ENCODE measurements at regions not wholly inside any gene's neighbourhood (a gene's known extent, or its start where the extent isn't known, plus 50 kb on each side); places are given as distances from the start of the nearest gene placed in this dataset.
A peak's percentile ranks its signal among the peaks of the same experiment; 100 is the strongest.

- TF ChIP-seq MEF2A (IDR thresholded peaks at IDR 0.05; ENCODE audit: borderline replicate concordance, low read depth) (no peak), MAX (IDR thresholded peaks at IDR 0.05; ENCODE audit: low read depth) (no peak), SMC3 (IDR thresholded peaks at IDR 0.05; ENCODE audit: low read depth, low read length) (no peak), TAF1 (IDR thresholded peaks at IDR 0.05; ENCODE audit: borderline replicate concordance, low read depth, low read length) (no peak), NRF1 (IDR thresholded peaks at IDR 0.05; ENCODE audit: low read depth, low read length) (no peak), TEAD4 (IDR thresholded peaks at IDR 0.05; ENCODE audit: borderline replicate concordance, insufficient read depth) (no peak)
These were observed 346.0 kb downstream of the MFSD1 start (continued) for GRCh38 chr3:159147813-159148212.

- POLR2A ChIA-PET = no interaction called here
- no peaks in the 10 kb centered on the region for H3K79me2 ChIP-seq (ENCODE audit: insufficient read depth)
- CTCF ChIA-PET = no interaction called here
These were observed 346.6 kb downstream of the MFSD1 start for GRCh38 chr3:159148466-159148865.

More at GRCh38 chr3:159148466-159148865, 346.6 kb downstream of the MFSD1 start:
- WGBS (ENCODE audit: low lambda C conversion rate) = 82% methylated on average over 1 of the region's 1 CpG
- no peaks in the 10 kb centered on the region for H4K20me1 ChIP-seq (ENCODE audit: insufficient read depth)
- H3K9me2 ChIP-seq = no peaks in the 10 kb centered on the region
- no peaks in the 10 kb centered on the region for H3K36me3 ChIP-seq (replicated peaks in 1 of 2; ENCODE audit: control insufficient read depth in 1 of 2, insufficient read depth in 2 of 2, low read length in 1 of 2)
- H3K27ac ChIP-seq (ENCODE audit: low read depth in 2 of 2, low read length in 1 of 2) = no peak overlapping the region
- H3K27me3 ChIP-seq (ENCODE audit: insufficient read depth) = no peaks in the 10 kb centered on the region
- H3K4me1 ChIP-seq (ENCODE audit: control insufficient read depth in 1 of 2, insufficient read depth in 2 of 2, low read depth in 1 of 2, low read length in 1 of 2) = 0 out of 4 replicates have a peak, but pooled peaks cover 0 to 6% of the 10 kb centered on the region in 2 experiments
- DNase-seq = no peak
- no peak overlapping the region for H3K9ac ChIP-seq
- TF ChIP-seq POLR2AphosphoS5 (IDR thresholded peaks at IDR 0.05; ENCODE audit: low read depth, low read length) (no peak), FOXM1 (IDR thresholded peaks at IDR 0.05; ENCODE audit: low read depth) (no peak), REST (IDR thresholded peaks at IDR 0.05; ENCODE audit: low read depth, low read length) (no peak), CHD2 (IDR thresholded peaks at IDR 0.05; ENCODE audit: low read length, partially characterized antibody) (no peak), PBX3 (IDR thresholded peaks at IDR 0.05) (no peak), TAF1 (IDR thresholded peaks at IDR 0.05; ENCODE audit: borderline replicate concordance, low read depth, low read length) (no peak), YY1 (IDR thresholded peaks at IDR 0.05; ENCODE audit: low read depth) (no peak), GABPA (IDR thresholded peaks at IDR 0.05; ENCODE audit: low read depth) (no peak), EP300 (IDR thresholded peaks at IDR 0.05; ENCODE audit: borderline replicate concordance in 1 of 2, low read depth in 1 of 2, low read length in 1 of 2) (no peak), RCOR1 (IDR thresholded peaks at IDR 0.05; ENCODE audit: low read length) (no peak), SIN3A (IDR thresholded peaks at IDR 0.05; ENCODE audit: borderline replicate concordance, low read depth, low read length) (no peak), ZBTB33 (IDR thresholded peaks at IDR 0.05; ENCODE audit: borderline replicate concordance, low read depth) (no peak), RAD21 (IDR thresholded peaks at IDR 0.05; ENCODE audit: low read length) (no peak), GATA2 (CRISPR knock-in tag; IDR thresholded peaks at IDR 0.05) (no peak), USF1 (IDR thresholded peaks at IDR 0.05; ENCODE audit: borderline replicate concordance, low read depth) (no peak)
- peak overlapping the region; percentile 15; the same call in 1 of the 2 replicates for H2AFZ ChIP-seq (ENCODE audit: low read depth)
- no peak overlapping the region for H3K4me3 ChIP-seq (ENCODE audit: low read depth in 2 of 2, low read length in 1 of 2)
- no peaks in the 10 kb centered on the region for H3K9me3 ChIP-seq
- no peaks in the 10 kb centered on the region for H3F3A ChIP-seq (replicated peaks; ENCODE audit: insufficient read depth)
- H3K4me2 ChIP-seq = no peak overlapping the region
